ENCODE measurements at regions not wholly inside any gene's neighbourhood (a gene's known extent, or its start where the extent isn't known, plus 50 kb on each side); places are given as distances from the start of the nearest gene placed in this dataset.
A peak's percentile ranks its signal among the peaks of the same experiment; 100 is the strongest.
"Not testable (repeated sequence)": the region's sequence is repeated elsewhere in the genome, so short reads cannot be mapped to it uniquely, and the experiment has no call there.

DNA sequence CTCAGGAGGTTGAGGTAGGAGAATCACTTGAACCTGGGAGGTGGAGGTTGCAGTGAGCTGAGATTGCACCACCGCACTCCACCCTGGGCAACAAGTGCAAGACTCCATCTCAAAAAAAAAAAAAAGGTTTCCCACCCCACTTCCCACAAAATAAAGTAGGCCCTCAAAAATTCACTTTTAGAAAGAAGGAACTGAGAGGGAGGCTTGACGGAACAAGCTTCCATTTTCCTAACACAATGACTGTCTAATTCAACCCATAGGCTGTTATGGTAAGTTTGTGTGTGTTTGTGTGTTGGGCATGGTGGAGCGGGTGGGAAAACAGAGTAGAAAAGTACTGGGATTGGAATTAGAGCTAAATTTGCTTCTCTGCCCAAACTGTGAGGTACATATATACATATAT is 98.4 kb upstream of the MAN1A1 start:
- no peak for DNase-seq

DNA sequence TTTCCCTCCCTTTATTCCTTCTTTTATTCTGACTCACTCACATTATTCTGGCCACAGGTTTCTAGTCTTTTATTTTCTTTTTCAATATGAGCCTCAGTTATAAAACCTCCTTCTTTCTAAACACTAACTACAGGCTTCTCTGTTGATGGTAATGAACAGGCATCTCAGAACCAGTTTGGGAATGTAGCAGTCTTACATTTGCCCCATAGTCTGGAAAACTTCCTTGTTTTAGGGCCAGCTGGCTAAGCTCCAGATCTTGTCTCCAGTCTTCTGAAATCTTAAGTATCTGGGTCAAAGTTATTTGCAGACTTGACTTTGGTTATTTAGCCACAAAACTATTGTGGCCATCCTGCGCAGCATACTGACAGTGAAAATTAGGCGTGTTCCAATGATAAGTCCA is 97.0 kb upstream of the MAN1A1 start:
- peak; percentile 29 for DNase-seq

DNA sequence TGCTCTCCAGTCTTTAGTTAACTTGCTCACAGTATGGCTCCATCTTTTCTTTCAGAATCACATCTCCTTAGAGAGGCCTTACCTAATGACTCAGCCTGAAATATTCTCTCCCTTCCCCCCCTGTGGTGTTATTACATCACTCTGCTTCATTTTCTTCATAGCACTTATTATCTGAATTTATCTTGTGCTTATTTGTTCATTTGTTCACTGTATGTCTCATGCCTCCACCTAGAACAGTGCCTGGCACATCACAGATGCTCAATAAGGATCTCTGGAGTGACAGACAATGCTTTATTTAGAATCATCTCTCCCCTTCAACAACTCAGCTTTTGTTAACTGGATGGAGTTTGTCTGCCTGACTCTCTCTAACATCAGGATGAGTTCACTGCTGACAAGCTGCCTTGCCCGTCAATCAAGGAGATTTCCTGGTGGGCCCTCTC is 96.6 kb upstream of the MAN1A1 start:
- DNase-seq: no peak

DNA sequence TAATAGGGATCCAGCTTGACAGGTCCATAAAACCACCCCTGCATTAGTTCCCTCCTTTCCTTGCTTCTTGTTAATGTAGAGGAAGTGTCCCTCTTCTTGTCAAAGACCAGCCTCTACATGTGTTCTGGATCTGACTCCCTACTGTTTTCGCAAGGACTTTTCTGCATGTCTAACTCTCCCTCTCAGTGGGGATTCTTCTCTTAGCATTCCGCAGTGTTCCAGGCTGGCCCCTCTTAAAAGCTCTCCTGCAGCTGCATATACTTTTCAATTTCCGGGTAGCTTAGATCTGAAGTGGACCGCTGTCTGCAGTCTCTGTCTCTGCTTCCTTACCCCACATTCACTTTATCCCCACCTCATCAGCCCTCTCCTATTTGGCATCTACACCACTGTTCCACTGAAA is 96.1 kb upstream of the MAN1A1 start:
- DNase-seq: no peak

DNA sequence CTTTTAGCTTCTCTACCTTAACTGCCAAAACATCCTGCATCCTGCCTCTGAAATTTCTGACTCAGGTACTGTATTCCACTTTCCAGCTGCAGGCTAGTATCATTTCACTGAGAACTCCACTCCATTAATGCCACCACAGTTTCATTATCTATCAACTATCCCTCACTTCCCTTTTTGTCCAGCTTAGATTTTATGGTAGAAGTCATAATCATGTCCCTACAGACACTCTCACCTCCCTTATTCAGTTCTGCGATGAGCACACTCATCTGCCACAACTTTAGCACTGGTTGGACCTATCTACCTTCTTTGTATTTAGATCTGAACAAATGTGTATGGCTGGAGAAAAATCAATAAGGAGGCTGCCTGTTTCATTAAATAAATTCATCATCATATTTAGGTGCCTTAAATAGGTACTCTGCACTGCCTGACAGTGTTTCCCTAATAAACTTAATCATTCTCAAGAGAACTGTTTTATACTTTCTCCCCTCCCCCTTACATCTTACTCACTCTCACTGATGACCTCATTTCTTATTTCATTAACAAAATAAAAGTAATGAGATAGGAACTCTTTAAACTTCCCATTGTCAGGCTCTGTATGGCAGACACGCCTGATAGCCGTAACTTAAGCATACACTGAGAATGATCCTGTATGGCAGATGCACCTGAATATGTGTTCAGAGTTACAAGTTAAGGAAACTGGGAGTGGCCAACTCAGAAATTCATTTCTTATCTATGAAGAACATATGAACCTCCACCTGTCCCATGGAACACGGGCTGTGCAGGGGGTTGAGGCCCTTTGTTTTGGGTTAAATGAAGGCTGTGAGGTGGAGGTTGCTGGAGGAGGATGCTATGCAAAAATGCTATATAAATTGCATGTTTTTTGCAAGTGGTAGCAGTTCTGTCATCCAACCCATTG is 95.3 kb upstream of the MAN1A1 start:
- DNase-seq: no peak

DNA sequence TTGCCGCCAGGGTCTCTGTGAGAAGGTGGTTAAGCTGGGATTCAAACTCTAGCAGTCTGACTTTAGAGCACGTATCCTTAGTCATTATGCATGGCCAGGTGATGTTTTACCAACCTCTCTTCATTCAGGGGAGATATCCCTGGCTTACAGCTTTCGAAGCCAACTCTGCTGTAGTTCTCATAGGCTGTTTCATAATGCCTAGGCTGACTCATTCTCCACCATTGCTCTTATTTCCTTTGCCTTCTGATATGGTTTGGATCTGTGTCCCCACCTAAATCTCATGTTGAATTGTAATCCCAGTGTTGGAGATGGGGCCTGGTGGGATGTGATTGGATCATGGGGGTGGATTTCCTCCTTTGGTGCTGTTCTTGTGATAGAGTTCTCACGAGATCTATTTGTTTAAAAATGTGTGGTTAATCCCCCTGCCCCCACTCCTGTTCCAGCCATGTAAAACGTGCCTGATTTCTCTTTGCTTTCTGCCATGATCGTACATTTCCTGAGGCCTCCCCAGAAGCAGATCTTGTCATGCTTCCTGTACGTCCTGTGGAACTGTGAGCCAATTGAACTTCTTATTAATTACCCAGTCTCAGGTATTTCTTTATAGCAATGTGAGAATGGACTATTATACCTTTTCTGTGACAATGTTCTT is 94.6 kb upstream of the MAN1A1 start:
- no peak for DNase-seq

DNA sequence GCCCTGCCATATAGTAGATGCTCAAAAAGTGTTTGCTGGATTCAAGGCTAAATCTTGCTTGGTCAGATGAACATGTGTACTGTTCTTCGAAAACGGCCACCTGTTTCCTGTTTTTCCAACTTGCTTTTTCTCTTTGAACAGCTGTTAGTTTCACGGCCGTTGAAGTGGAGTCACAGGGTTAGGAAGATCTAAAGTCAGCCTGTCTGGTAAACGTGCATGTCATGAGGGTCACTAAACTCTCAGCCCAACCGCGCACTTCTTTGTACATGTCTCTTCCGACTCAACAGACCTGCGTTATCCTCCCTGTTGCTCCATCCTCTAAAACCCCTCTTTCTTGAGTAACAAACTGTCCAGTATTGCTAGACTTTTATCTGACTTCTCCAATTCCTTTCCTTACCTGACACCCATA is 93.2 kb upstream of the MAN1A1 start:
- DNase-seq: no peak

DNA sequence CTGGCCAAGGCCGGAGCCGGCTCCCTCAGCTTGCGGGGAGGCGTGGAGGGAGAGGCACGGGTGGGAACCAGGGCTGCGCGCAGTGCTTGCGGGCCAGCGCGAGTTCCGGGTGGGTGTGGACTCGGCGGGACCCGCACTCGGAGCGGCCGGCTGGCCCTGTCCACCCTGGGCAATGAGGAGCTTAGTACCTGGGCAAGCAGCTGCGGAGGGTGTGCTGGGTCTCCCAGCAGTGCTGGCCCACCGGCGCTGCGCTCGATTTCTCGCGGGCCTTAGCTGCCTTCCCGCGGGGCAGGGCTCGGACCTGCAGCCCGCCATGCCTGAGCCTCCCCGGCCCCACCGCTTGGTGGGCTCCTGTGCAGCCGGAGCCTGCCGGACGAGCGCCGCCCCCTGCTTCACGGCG is 91.4 kb upstream of the MAN1A1 start:
- DNase-seq: no peak

DNA sequence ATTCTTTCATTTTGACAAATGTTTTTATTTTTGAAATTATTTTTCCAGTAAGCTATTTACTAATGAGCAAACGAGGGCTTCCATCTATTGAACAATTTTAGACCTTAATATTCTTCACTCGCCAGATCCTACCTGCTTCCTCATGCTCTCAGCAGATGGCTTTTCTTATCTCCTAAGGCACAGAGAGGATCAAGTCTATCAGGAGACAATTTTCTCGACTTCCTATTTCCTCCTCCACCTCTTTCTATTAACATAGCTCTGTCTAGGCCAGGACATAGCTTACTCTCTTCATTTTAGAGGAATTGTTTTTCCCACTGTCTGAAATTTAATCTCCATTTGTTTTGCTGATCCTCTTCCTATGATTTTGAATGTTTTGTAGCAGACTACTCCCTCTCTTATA is 87.0 kb upstream of the MAN1A1 start:
- no peak for DNase-seq

DNA sequence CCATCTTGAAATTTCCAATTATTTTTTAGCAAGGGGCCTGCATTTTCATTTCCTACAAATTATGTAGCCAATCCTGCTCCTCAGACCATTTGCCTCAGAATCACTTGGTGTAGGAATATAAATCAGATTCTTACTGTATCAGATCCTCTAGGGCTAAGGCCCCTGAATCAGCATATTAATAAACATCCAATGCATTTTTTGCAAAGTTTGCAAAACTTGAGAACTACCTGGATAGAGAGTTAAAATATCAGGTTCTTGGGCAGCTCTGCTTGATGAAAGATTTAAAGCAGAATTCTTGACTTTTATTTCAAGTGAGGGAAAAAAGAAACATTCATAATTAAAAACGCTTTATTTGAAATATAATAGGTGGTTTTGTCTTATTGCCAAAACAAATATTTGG is 82.2 kb upstream of the MAN1A1 start:
- DNase-seq: no peak

DNA sequence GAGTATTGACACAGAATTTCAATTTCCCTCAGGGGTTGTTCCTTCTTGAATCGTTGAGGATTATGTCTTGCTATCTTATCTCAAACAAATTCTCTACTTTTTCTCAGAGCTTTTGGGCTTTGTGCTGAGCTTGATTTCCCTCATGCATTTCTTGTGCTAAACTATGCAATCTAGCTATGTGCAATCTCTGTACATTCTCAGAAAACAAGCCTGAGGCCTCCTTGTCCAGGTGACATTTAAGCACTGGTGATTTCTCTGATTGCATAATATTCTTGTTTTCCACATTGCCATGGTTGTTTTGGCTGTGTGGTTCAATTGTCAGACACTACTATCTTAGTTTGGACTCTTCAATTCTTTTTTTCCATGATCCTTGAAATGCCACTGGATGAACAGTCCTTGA is 81.2 kb upstream of the MAN1A1 start:
- DNase-seq: no peak

DNA sequence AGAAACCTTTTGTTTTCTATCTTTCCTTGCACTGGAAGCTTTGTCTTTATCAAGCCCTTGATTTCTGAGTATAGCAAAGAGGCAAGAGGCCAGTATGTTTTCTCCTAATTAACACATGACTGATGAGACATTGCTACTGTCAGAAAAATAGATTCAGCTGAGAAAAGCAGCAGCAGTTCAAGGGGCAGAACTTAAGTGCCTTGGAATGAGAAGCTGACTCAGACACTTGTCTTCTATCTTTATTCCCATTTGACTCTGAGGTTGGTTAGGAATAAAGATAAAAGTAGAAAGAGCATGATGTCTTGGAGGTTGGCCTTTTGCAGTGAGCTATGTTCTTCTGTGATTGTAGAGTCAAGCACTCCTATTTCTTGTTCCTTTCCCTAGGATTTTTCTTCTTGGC is 79.1 kb upstream of the MAN1A1 start:
- no peak for DNase-seq

DNA sequence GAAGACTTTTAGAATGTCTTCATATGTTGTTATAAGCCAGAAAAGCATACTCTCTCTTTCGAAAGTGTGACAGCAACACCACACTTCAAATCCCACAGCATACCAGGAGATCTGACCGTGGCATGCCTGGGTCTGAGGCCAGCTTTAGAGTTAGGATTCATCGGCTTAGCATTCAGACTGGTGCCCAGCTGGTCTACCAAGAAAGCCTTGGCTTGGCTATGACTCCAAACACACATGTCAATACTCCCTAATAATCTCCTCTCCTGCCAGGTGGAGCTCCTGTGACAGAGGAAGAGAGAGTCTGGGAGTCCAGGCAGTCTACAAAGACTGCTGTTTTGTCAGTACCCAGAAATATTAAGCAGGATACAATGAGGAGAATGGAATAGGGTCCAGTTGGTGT is 77.1 kb upstream of the MAN1A1 start:
- DNase-seq: no peak

DNA sequence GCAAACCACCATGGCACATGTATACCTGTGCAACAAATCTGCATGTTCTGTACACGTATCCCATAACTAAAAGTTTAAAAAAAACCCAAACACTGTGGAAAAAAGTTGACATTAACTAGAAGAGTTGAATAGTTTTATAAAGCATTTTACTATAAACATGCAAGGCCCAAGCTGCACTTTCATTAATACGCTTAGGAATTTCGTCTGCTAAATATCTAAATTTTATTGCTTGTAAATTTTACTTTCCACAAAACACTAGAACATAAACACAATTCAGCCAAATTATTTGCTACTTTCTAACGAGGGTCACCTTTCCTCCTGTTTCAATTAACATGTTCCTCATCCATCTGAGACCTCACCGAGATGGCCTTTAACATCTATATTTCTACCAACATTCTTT is 74.4 kb upstream of the MAN1A1 start:
- no peak for DNase-seq

DNA sequence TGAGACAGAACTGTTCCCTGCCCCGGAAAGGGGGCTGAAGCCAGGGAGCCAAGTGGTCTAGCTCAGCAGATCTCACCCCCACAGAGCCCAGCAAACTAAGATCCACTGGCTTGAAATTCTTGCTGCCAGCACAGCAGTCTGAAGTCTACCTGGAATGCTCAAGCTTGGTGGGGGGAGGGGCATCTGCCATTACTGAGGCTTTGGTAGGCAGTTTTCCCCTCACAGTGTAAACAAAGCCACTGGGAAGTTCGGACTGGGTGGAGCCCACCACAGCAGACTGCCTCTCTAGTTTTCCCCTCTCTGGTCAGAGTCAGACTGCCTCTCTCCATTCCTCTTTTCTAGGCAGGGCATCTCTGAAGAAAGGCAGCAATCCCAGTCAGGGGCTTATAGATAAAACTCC is 68.5 kb upstream of the MAN1A1 start:
- not testable (repeated sequence) for DNase-seq

DNA sequence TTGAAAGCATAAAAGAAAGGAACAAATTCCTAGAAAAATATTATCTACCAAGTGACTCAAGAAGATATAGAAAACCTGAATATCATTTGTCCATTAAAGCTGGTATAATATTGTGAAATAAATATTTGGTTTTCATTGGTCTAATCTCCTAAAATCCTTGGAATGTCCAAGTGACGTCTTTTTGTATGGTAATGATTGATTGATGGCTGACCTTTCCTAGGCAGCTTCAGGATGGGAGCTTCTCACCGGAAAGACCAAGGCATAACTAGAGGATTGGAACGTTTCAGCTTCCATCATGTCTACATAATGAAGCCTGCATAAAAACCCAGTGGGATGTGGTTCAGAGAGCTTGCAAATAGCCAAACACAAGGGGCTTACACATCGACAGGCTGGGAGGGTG is 57.6 kb upstream of the MAN1A1 start:
- DNase-seq: no peak

DNA sequence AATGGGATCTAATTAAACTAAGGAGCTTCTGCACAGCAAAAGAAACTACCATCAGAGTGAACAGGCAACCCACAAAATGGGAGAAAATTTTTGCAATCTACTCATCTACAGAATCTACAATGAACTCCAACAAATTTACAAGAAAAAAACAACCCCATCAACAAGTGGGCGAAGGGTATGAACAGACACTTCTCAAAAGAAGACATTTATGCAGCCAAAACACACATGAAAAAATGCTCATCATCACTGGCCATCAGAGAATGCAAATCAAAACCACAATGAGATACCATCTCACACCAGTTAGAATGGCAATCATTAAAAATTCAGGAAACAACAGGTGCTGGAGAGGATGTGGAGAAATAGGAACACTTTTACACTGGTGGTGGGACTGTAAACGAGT is 55.6 kb upstream of the MAN1A1 start:
- DNase-seq: not testable (repeated sequence)

Measured in renal pelvis (tissue), 1 donor.